HEK293 (cell line): ENCODE measurements at regions not wholly inside any gene's neighbourhood (a gene's known extent, or its start where the extent isn't known, plus 50 kb on each side); places are given as distances from the start of the nearest gene placed in this dataset.

Experiments
- CTCF ChIA-PET: fragments of 350-600 bp; formaldehyde crosslinking; extraction: SDS; loops from one replicate; lab custom pipeline; 2021; ENCODE audit warnings: antibody characterized with exemption; lab: Yijun Ruan, JAX
- POLR2A ChIA-PET: fragments of 300-600 bp; formaldehyde crosslinking; extraction: SDS; loops from one replicate; lab custom pipeline; 2020; ENCODE audit warnings: antibody characterized with exemption, inconsistent platforms; lab: Yijun Ruan, JAX
- H3K27ac ChIP-seq: fragments of 200-500 bp; sonication (Bioruptor generic); 2 replicates; pipeline ENCODE4 v1.5.1; 2014; ENCODE audit warnings: low read depth, low read length, control low read depth, inconsistent platforms; ENCODE audit errors: extremely low read depth
- H3K36me3 ChIP-seq, 2 experiments: fragments of 200-500 bp in 1 of 2; sonication (Bioruptor generic) in 1 of 2; 1 replicate in 1 of 2; 2 replicates in 1 of 2; pipeline ENCODE4 v1.5.1; 2014 to 2017; ENCODE audit warnings: inconsistent platforms in 2 of 2, low read length in 2 of 2; ENCODE audit not compliant: control insufficient read depth in 2 of 2, insufficient read depth in 1 of 2
- H3K4me1 ChIP-seq: fragments of 200-500 bp; sonication (Bioruptor generic); 2 replicates; pipeline ENCODE4 v1.5.1; 2014; ENCODE audit warnings: mild to moderate bottlenecking, low read length, inconsistent platforms; ENCODE audit not compliant: control insufficient read depth, insufficient read depth
- H3K4me3 ChIP-seq: 2 replicates; pipeline ENCODE4 v1.5.1; 2011; ENCODE audit warnings: low read depth, mild to moderate bottlenecking, control low read depth, low read length, moderate library complexity
- H3K9me3 ChIP-seq: fragments of 200-500 bp; sonication (Bioruptor generic); 2 replicates; pipeline ENCODE4 v1.5.1; 2014; ENCODE audit warnings: low read depth, low read length, inconsistent platforms; ENCODE audit not compliant: control insufficient read depth, insufficient read depth
- TSHZ1 ChIP-seq: fragments of 450-650 bp; formaldehyde crosslinking; IDR thresholded peaks from 2 replicates; pipeline ENCODE4 v1.5.1; 2016; ENCODE audit warnings: missing biosample characterization, missing genetic modification characterization, borderline replicate concordance
- ZFP3 ChIP-seq: fragments of 450-650 bp; formaldehyde crosslinking; IDR thresholded peaks from 2 replicates; pipeline ENCODE4 v1.5.1; 2016; ENCODE audit warnings: low read depth, missing biosample characterization, missing genetic modification characterization
- ZNF155 ChIP-seq: fragments of 450-650 bp; formaldehyde crosslinking; IDR thresholded peaks from 2 replicates; pipeline ENCODE4 v1.5.1; 2016; ENCODE audit warnings: missing biosample characterization, missing genetic modification characterization
- ZNF184 ChIP-seq: fragments of 450-650 bp; IDR thresholded peaks from 2 replicates; pipeline ENCODE4 v1.5.1; 2018; ENCODE audit warnings: missing biosample characterization, mild to moderate bottlenecking, missing genetic modification characterization
- ZNF214 ChIP-seq: fragments of 450-650 bp; formaldehyde crosslinking; IDR thresholded peaks from 2 replicates; pipeline ENCODE4 v1.5.1; 2017; ENCODE audit warnings: missing biosample characterization, mild to moderate bottlenecking, missing genetic modification characterization, borderline replicate concordance
- ZNF24 ChIP-seq: fragments of 450-650 bp; formaldehyde crosslinking; IDR thresholded peaks from 2 replicates; pipeline ENCODE4 v1.5.1; 2016; ENCODE audit warnings: missing biosample characterization, missing genetic modification characterization
- ZNF266 ChIP-seq: fragments of 450-650 bp; formaldehyde crosslinking; IDR thresholded peaks from 2 replicates; pipeline ENCODE4 v1.5.1; 2016; ENCODE audit warnings: missing biosample characterization, missing genetic modification characterization, low read depth
- ZNF311 ChIP-seq: fragments of 450-650 bp; formaldehyde crosslinking; IDR thresholded peaks from 2 replicates; pipeline ENCODE4 v1.5.1; 2017; ENCODE audit warnings: missing biosample characterization, missing genetic modification characterization, borderline replicate concordance
- ZNF354C ChIP-seq: fragments of 450-650 bp; formaldehyde crosslinking; IDR thresholded peaks from 2 replicates; pipeline ENCODE4 v1.5.1; 2016; ENCODE audit warnings: missing biosample characterization, missing genetic modification characterization, low read depth, borderline replicate concordance
- ZNF654 ChIP-seq: fragments of 450-650 bp; formaldehyde crosslinking; IDR thresholded peaks from 2 replicates; pipeline ENCODE4 v1.5.1; 2016; ENCODE audit warnings: low read depth, missing biosample characterization, missing genetic modification characterization
- ZNF830 ChIP-seq: fragments of 450-650 bp; IDR thresholded peaks from 2 replicates; pipeline ENCODE4 v1.5.0; 2018; ENCODE audit warnings: missing biosample characterization, missing genetic modification characterization, low read depth, mild to moderate bottlenecking, moderate library complexity
- ZSCAN30 ChIP-seq: fragments of 450-650 bp; IDR thresholded peaks from 2 replicates; pipeline ENCODE4 v1.5.1; 2018; ENCODE audit warnings: missing biosample characterization, mild to moderate bottlenecking, missing genetic modification characterization, moderate library complexity
- TF ChIP-seq, protein P1 (sequence below): fragments of 450-650 bp; formaldehyde crosslinking; IDR thresholded peaks from 2 replicates; pipeline ENCODE4 v1.5.1; 2016; ENCODE audit warnings: missing biosample characterization, missing genetic modification characterization

DNA sequence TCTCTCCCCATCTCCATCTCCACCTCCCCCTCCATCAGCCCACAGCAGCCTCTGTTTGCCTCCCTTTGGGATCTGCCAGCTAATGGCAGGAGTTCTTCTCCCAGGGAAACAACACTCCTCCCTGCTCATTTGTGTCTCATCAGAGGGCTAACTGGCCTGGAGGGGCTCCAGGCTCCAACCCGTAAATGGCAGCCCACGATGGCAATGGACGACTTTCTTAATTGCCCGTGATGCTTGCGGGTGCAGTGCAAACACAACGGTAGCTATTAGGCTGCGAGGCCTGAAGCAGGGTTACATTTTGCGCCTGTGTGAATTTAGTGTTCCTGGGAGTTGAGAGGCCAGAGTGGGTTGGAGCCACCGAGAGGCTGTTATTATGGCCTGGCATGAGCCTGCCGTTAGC is 285.1 kb downstream of the TNS1 start:
- Histone ChIP-seq H3K4me1 (no peaks in the 10 kb centered on the region), H3K4me3 (no peak overlapping the region), H3K9me3 (no peaks in the 10 kb centered on the region), H3K36me3 (no peaks in the 10 kb centered on the region), H3K27ac (no peak overlapping the region)
- ChIA-PET CTCF (no interaction called here), POLR2A (no interaction called here)
- TF ChIP-seq TSHZ1 (tag by site-specific recombination) (no peak), ZNF266 (tag by site-specific recombination) (no peak), ZNF184 (tag by site-specific recombination) (no peak), ZFP3 (tag by site-specific recombination) (no peak)

DNA sequence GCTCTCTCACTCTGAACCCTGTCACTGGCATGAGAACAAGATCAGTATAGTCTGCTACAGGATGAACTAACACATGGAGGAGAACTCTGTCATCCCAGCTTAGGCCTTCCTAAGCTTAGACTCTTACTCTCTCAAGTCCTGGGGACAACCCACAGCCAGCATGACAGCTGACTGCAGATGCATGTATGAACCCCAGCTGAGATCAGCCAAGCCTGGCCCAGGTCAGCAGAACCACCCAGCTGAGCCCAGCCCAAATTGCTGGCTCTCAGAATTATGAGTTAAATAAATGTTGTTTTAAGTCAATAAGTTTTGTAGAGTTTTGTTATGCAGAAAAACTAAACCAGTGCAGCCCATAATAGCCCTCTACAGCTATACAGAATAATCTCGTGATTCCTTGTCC is 287.3 kb downstream of the TNS1 start:
- TF ChIP-seq ZNF311: no peak
- Histone ChIP-seq H3K9me3 (no peaks in the 10 kb centered on the region), H3K27ac (no peak overlapping the region), H3K4me3 (no peak overlapping the region), H3K36me3 (no peaks in the 10 kb centered on the region), H3K4me1 (no peaks in the 10 kb centered on the region)
- CTCF ChIA-PET: interaction anchor here (0.7 to 3.6 kb wide), 6 partner anchors 41 to 1017 kb away, joined by 3 to 22 read pairs (median 3); no protein-coding TSS in a partner anchor
- POLR2A ChIA-PET: no interaction called here

- ChIA-PET POLR2A (no interaction called here), CTCF (interaction anchor here (0.6 to 3.6 kb wide), 6 partner anchors 9 to 1200 kb away, joined by 3 to 22 read pairs (median 4); no protein-coding TSS in a partner anchor)
- TF ChIP-seq ZNF654 (tag by site-specific recombination) (no peak), ZNF354C (tag by site-specific recombination) (no peak), ZNF24 (tag by site-specific recombination) (no peak), ZNF214 (tag by site-specific recombination) (no peak), ZNF830 (tag by site-specific recombination) (no peak), ZNF155 (tag by site-specific recombination) (no peak), ZSCAN30 (tag by site-specific recombination) (no peak)
- TF ChIP-seq, protein P1, sequence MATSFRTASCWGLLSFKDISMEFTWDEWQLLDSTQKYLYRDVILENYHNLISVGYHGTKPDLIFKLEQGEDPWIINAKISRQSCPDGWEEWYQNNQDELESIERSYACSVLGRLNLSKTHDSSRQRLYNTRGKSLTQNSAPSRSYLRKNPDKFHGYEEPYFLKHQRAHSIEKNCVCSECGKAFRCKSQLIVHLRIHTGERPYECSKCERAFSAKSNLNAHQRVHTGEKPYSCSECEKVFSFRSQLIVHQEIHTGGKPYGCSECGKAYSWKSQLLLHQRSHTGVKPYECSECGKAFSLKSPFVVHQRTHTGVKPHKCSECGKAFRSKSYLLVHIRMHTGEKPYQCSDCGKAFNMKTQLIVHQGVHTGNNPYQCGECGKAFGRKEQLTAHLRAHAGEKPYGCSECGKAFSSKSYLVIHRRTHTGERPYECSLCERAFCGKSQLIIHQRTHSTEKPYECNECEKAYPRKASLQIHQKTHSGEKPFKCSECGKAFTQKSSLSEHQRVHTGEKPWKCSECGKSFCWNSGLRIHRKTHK (tag by site-specific recombination): no peak
- H3K9me3 ChIP-seq: no peaks in the 10 kb centered on the region
- H3K36me3 ChIP-seq: no peaks in the 10 kb centered on the region
- H3K4me3 ChIP-seq: no peak overlapping the region
- H3K27ac ChIP-seq: no peak overlapping the region
- no peaks in the 10 kb centered on the region for H3K4me1 ChIP-seq
These were observed 288.5 kb downstream of the TNS1 start for GRCh38 chr2:217714287-217714751.
